Prostate gland (tissue), 2 donors: ENCODE measurements at regions not wholly inside any gene's neighbourhood (a gene's known extent, or its start where the extent isn't known, plus 50 kb on each side); places are given as distances from the start of the nearest gene placed in this dataset.

Experiments used
- DNase-seq: peaks from one replicate; pipeline ENCODE4 v3.0.0-alpha.2; 2019; ENCODE audit warnings: low spot score
- H3K27ac ChIP-seq, 2 donors: fragments of 200-600 bp; sonication (generic); 2 replicates each; pipeline ENCODE4 v1.5.1; 2017 to 2019
- H3K27me3 ChIP-seq: fragments of 200-600 bp; sonication (generic); replicated peaks from 2 replicates; pipeline ENCODE4 v1.5.1; 2019; ENCODE audit not compliant: insufficient read depth
- H3K36me3 ChIP-seq, 2 donors: fragments of 200-600 bp; sonication (generic); 1 replicate in 1 of 2; 2 replicates in 1 of 2; pipeline versions ENCODE4 v1.5.1 to v1.8.1; 2017 to 2019
- H3K4me1 ChIP-seq: fragments of 200-600 bp; sonication (generic); replicated peaks from 2 replicates; pipeline ENCODE4 v1.5.1; 2019
- H3K4me3 ChIP-seq, 2 donors: fragments of 200-600 bp; sonication (generic); 2 replicates each; pipeline ENCODE4 v1.5.1; 2017 to 2019
- H3K9me3 ChIP-seq: fragments of 200-600 bp; sonication (generic); 2 replicates; pipeline ENCODE4 v1.5.1; 2017
- CTCF ChIP-seq, 4 experiments: fragments of 200-600 bp in 2 of 4; fragments of 450-650 bp in 2 of 4; sonication (generic) in 2 of 4; IDR thresholded peaks; 1 replicate in 3 of 4; 2 replicates in 1 of 4; pipeline ENCODE4 v1.5.1; 2016 to 2019; ENCODE audit warnings: antibody characterized with exemption in 4 of 4, mild to moderate bottlenecking in 2 of 4, moderate library complexity in 2 of 4
- POLR2A ChIP-seq: fragments of 450-650 bp; IDR thresholded peaks from one replicate; pipeline ENCODE4 v1.6.1; 2016; ENCODE audit warnings: antibody characterized with exemption, mild to moderate bottlenecking
- POLR2AphosphoS5 ChIP-seq: sonication (generic); formaldehyde crosslinking; IDR thresholded peaks from one replicate; pipeline ENCODE4 v1.6.1; 2017; ENCODE audit warnings: antibody characterized with exemption
- WGBS: methylation state at CpG from one replicate; pipeline ENCODE4 v1.1.5; 2018; 5-methylcytosine and 5-hydroxymethylcytosine counted together
- intact Hi-C: fragments of 100-400 bp; cut with DNase I; formaldehyde crosslinking; loops from one replicate; pipeline ENCODE4 v1.14.2; 2022

- no peak for TF ChIP-seq POLR2AphosphoS5
- no peak for TF ChIP-seq CTCF (IDR thresholded peaks at IDR 0.05)
- no peak for TF ChIP-seq POLR2A
- intact Hi-C loops, result no loop called here
These were observed 457.3 kb downstream of the ETV1 start for GRCh38 chr7:13532028-13532753.

DNA sequence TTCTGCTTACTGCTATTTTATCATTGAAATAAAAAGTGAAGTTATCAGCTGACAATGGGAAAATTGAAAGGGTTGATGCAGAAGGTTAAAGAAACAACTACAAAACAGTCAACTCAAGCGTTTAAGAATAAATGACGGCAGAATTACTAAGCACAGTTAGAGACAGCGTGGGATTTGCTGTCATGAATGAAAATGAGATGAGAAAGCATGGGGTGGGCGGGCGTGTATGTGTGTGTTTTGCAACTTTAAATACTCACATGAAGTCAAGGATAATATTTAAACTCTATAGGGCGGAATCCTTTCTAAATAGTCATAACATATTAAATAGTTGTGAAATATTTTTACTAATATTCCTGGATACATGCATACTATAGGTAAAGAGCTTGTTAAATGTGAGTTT is 450.8 kb downstream of the ETV1 start:
- intact Hi-C loops, result no loop called here
- TF ChIP-seq POLR2AphosphoS5 (no peak), POLR2A (no peak), CTCF (IDR thresholded peaks at IDR 0.05) (no peak)
- H3K9me3 ChIP-seq, result no peaks in the 10 kb centered on the region
- no peak overlapping the region for H3K27ac ChIP-seq
- no peak for DNase-seq
- no peaks in the 10 kb centered on the region for H3K4me1 ChIP-seq
- H3K4me3 ChIP-seq, result no peak overlapping the region
- H3K27me3 ChIP-seq, result no peaks in the 10 kb centered on the region
- 84% methylated on average over 6 of the region's 6 CpGs for WGBS
- no peaks in the 10 kb centered on the region for H3K36me3 ChIP-seq

More at GRCh38 chr7:13532028-13532753, 457.3 kb downstream of the ETV1 start:
- Histone ChIP-seq H3K9me3 (no peaks in the 10 kb centered on the region), H3K4me1 (no peaks in the 10 kb centered on the region), H3K27me3 (no peaks in the 10 kb centered on the region), H3K27ac (no peak overlapping the region), H3K4me3 (no peak overlapping the region), H3K36me3 (no peaks in the 10 kb centered on the region)
- WGBS, result 55% methylated on average over 5 of the region's 5 CpGs
- no peak for DNase-seq

DNA sequence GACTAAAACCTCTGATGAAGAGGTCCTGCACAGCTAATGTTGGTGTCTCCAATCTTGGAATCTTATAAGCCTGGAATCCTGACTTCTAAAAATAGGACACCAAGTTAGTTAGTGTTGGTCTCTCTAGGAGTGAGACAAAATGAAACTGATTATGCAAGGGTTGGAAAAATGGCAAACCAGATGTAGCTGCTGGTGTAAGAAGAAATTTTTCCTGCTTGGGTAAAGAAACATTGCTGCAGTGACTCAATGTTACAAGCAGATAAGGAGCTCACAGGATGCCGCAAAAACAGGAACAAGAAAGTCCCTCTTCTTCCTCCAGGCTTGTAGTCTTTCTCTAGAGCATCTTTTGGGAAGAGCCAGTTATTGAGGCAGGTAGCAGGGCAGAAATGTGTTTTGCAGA is 449.0 kb downstream of the ETV1 start:
- H3K4me3 ChIP-seq, result no peak overlapping the region
- H3K36me3 ChIP-seq, result no peaks in the 10 kb centered on the region
- intact Hi-C loops, result no loop called here
- DNase-seq, result no peak
- H3K27ac ChIP-seq, result no peak overlapping the region
- no peaks in the 10 kb centered on the region for H3K9me3 ChIP-seq
- no peaks in the 10 kb centered on the region for H3K4me1 ChIP-seq
- TF ChIP-seq CTCF (IDR thresholded peaks at IDR 0.05) (no peak), POLR2A (no peak), POLR2AphosphoS5 (no peak)
- no peaks in the 10 kb centered on the region for H3K27me3 ChIP-seq
- 94% methylated on average over 1 of the region's 1 CpG for WGBS

DNA sequence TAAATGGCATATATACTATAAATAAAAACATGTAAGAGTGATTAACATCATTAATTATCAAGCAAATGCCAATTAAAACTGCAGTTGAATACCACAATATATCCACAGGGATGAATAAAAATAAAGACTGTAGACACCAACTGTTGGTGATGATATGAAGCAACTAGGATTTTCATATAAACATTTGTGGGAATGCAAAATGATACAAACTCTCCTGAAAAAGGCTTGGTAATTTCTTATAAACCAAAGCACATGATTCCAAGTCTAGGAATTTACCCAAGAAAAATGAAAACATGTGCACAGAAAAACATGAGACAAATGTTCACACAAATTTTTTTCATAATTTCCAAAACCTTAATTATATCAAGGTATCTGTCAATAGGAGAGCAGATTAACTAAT is 448.1 kb downstream of the ETV1 start:
- H3K27ac ChIP-seq, result no peak overlapping the region
- intact Hi-C loops, result no loop called here
- no peak for DNase-seq
- H3K4me1 ChIP-seq, result no peaks in the 10 kb centered on the region
- H3K9me3 ChIP-seq, result no peaks in the 10 kb centered on the region
- H3K27me3 ChIP-seq, result no peaks in the 10 kb centered on the region
- no peak overlapping the region for H3K4me3 ChIP-seq
- no peak for TF ChIP-seq POLR2AphosphoS5
- no peak for TF ChIP-seq POLR2A
- no peak for TF ChIP-seq CTCF (IDR thresholded peaks at IDR 0.05)
- H3K36me3 ChIP-seq, result no peaks in the 10 kb centered on the region

GRCh38 chr7:13542451-13542850 is 447.0 kb downstream of the ETV1 start:
- no peaks in the 10 kb centered on the region for H3K36me3 ChIP-seq
- no peak for TF ChIP-seq POLR2AphosphoS5
- TF ChIP-seq POLR2A, result no peak
- no peak for TF ChIP-seq CTCF (IDR thresholded peaks at IDR 0.05)
- intact Hi-C loops, result no loop called here
- 87% methylated on average over 4 of the region's 4 CpGs for WGBS
- no peaks in the 10 kb centered on the region for H3K9me3 ChIP-seq
- DNase-seq, result no peak
- H3K4me3 ChIP-seq, result no peak overlapping the region
- H3K4me1 ChIP-seq, result no peaks in the 10 kb centered on the region
- H3K27ac ChIP-seq, result no peak overlapping the region
- no peaks in the 10 kb centered on the region for H3K27me3 ChIP-seq
